HEK293T (cell line): ENCODE measurements at regions not wholly inside any gene's neighbourhood (a gene's known extent, or its start where the extent isn't known, plus 50 kb on each side); places are given as distances from the start of the nearest gene placed in this dataset.

Experiments
- ARNT ChIP-seq: fragments of 450-650 bp; IDR thresholded peaks from 2 replicates; pipeline ENCODE4 v1.6.1; 2017; ENCODE audit warnings: mild to moderate bottlenecking
- FOXA1 ChIP-seq: fragments of 450-650 bp; IDR thresholded peaks from 2 replicates; pipeline ENCODE4 v1.6.1; 2016; ENCODE audit warnings: mild to moderate bottlenecking
- HDGF ChIP-seq: fragments of 450-650 bp; IDR thresholded peaks from 2 replicates; pipeline ENCODE4 v1.6.1; 2017; ENCODE audit warnings: antibody characterized with exemption, borderline replicate concordance
- ZNF384 ChIP-seq: fragments of 450-650 bp; IDR thresholded peaks from 2 replicates; pipeline ENCODE4 v1.6.1; 2016

DNA sequence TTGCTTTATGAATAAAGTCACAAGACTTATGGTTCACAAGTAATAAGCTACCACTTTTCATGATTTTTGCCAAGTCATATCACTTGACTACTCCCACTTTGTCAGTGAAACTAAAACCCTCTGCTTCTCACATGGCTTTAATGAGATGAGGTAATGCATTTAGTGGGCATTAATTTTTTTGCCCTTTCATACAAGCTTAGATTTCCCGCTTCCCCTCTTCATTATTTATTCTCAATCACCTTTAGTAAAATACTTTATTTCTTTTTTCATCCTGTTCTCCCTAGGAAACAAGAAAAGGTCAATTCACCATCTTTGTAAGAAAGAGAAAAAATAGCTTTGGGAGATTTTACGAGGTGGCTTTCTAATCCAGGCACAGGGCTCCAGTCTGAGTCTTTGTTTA lies 109.6 kb upstream of the STARD3NL start:
- no peak for TF ChIP-seq HDGF
- TF ChIP-seq FOXA1 = no peak
- no peak for TF ChIP-seq ZNF384
- no peak for TF ChIP-seq ARNT
